ENCODE measurements at regions not wholly inside any gene's neighbourhood (a gene's known extent, or its start where the extent isn't known, plus 50 kb on each side); places are given as distances from the start of the nearest gene placed in this dataset.

- Histone ChIP-seq H3K9me1 (ENCODE audit: control insufficient read depth, extremely low read depth, insufficient read depth, low read length) (no peaks in the 10 kb centered on the region), H3K4me3 (ENCODE audit: control insufficient read depth in 2 of 3, extremely low read depth in 1 of 3, insufficient read depth in 2 of 3, low read depth in 1 of 3, low read length in 3 of 3) (no peak overlapping the region), H3K9ac (ENCODE audit: control insufficient read depth, extremely low read depth, insufficient read depth, low read length) (no peak overlapping the region), H3K4me1 (ENCODE audit: control insufficient read depth, extremely low read depth, insufficient read depth, low read length) (no peaks in the 10 kb centered on the region), H3K4me2 (ENCODE audit: control insufficient read depth, extremely low read depth, insufficient read depth, low read depth, low read length) (no peak overlapping the region), H3K27ac (ENCODE audit: control insufficient read depth, insufficient read depth, low read length) (no peak overlapping the region), H3K27me3 (ENCODE audit: control insufficient read depth, extremely low read depth, insufficient read depth, low read length) (no peaks in the 10 kb centered on the region), H3K36me3 (ENCODE audit: control insufficient read depth in 2 of 2, extremely low read depth in 1 of 2, insufficient read depth in 2 of 2, low read length in 2 of 2) (no peaks in the 10 kb centered on the region), H2AFZ (ENCODE audit: control insufficient read depth, low read length) (no peak overlapping the region), H4K20me1 (ENCODE audit: control insufficient read depth, extremely low read depth, insufficient read depth, low read length) (no peaks in the 10 kb centered on the region), H3K9me3 (ENCODE audit: control insufficient read depth, low read depth, low read length) (no peaks in the 10 kb centered on the region), H3K79me2 (ENCODE audit: control insufficient read depth, insufficient read depth, low read length) (no peaks in the 10 kb centered on the region)
- dilution Hi-C loops (cut with MboI; ENCODE audit: extremely low pct_ligation_motif_present, low sequenced_read_pairs) = no loop called here
- TF ChIP-seq CTCF (optimal IDR thresholded peaks at IDR 0.05 in 1 of 3, IDR thresholded peaks at IDR 0.05 in 1 of 3, conservative IDR thresholded peaks at IDR 0.05 in 1 of 3; ENCODE audit: extremely low read depth in 1 of 3, insufficient read depth in 2 of 3, low read length in 3 of 3) = no peak
- no peak for TF ChIP-seq EZH2 (IDR thresholded peaks at IDR 0.05; ENCODE audit: low read length)
- no peak for FAIRE-seq
- no peak for DNase-seq (ENCODE audit: low read depth, low spot score)
Observed at GRCh38 chr2:129334128-129334527, 645.3 kb upstream of the RAB6C start.

DNA sequence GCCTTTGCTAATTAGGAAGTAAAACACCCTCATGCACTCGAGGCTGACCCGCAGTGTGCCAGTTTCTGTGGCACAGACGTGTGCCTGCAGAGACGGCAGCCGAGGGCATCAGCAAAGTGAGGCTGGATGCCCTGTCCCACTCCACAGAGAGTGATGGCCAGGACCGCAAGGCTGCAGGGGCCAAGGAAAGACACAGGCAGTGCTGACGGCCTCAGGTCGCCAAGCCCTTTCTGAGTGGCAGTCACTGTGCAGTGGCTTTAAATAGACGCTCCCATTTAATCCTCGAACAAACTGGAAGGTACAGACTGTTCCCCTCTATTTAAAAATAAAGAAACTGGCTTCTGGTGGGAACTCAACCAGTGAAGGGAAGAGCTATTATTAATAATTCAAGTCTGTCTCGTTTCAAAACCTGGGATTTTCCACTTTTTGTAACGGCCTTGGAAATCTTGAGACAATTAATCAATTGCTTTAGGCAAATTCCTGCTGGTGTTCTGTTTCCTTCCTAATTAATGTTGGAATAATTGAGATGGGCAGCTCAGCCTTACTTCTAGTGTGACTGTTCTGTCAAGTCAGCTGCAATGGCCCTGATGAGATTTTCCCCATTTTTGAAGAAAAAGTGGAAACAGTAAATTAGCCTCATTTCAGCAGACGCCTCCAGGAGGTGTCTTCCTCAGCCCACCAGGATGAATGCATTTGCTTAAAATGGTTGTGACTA lies 644.6 kb upstream of the RAB6C start:
- Histone ChIP-seq H3K4me2 (ENCODE audit: control insufficient read depth, extremely low read depth, insufficient read depth, low read depth, low read length) (no peak overlapping the region), H3K27me3 (ENCODE audit: control insufficient read depth, extremely low read depth, insufficient read depth, low read length) (no peaks in the 10 kb centered on the region), H3K9ac (ENCODE audit: control insufficient read depth, extremely low read depth, insufficient read depth, low read length) (no peak overlapping the region), H3K4me3 (ENCODE audit: control insufficient read depth in 2 of 3, extremely low read depth in 1 of 3, insufficient read depth in 2 of 3, low read depth in 1 of 3, low read length in 3 of 3) (no peak overlapping the region), H2AFZ (ENCODE audit: control insufficient read depth, low read length) (no peak overlapping the region), H3K36me3 (ENCODE audit: control insufficient read depth in 2 of 2, extremely low read depth in 1 of 2, insufficient read depth in 2 of 2, low read length in 2 of 2) (no peaks in the 10 kb centered on the region), H3K9me1 (ENCODE audit: control insufficient read depth, extremely low read depth, insufficient read depth, low read length) (no peaks in the 10 kb centered on the region), H3K4me1 (ENCODE audit: control insufficient read depth, extremely low read depth, insufficient read depth, low read length) (no peaks in the 10 kb centered on the region), H3K79me2 (ENCODE audit: control insufficient read depth, insufficient read depth, low read length) (no peaks in the 10 kb centered on the region), H4K20me1 (ENCODE audit: control insufficient read depth, extremely low read depth, insufficient read depth, low read length) (no peaks in the 10 kb centered on the region), H3K9me3 (ENCODE audit: control insufficient read depth, low read depth, low read length) (no peaks in the 10 kb centered on the region), H3K27ac (ENCODE audit: control insufficient read depth, insufficient read depth, low read length) (no peak overlapping the region)
- no peak for TF ChIP-seq EZH2 (IDR thresholded peaks at IDR 0.05; ENCODE audit: low read length)
- TF ChIP-seq CTCF (optimal IDR thresholded peaks at IDR 0.05 in 1 of 3, IDR thresholded peaks at IDR 0.05 in 1 of 3, conservative IDR thresholded peaks at IDR 0.05 in 1 of 3; ENCODE audit: extremely low read depth in 1 of 3, insufficient read depth in 2 of 3, low read length in 3 of 3) = no peak
- DNase-seq (ENCODE audit: low read depth, low spot score) = no peak
- FAIRE-seq = no peak
- dilution Hi-C loops (cut with MboI; ENCODE audit: extremely low pct_ligation_motif_present, low sequenced_read_pairs) = no loop called here
